Breast epithelium (tissue), 3 donors: ENCODE measurements at regions not wholly inside any gene's neighbourhood (a gene's known extent, or its start where the extent isn't known, plus 50 kb on each side); places are given as distances from the start of the nearest gene placed in this dataset.

Experiments
- POLR2A ChIP-seq: fragments of 450-650 bp; IDR thresholded peaks from one replicate; pipeline ENCODE4 v1.6.1; 2016; ENCODE audit warnings: antibody characterized with exemption, mild to moderate bottlenecking, moderate library complexity
- POLR2AphosphoS5 ChIP-seq, 3 donors: sonication (generic); formaldehyde crosslinking; IDR thresholded peaks; one replicate each; pipeline ENCODE4 v1.6.1; 2017; ENCODE audit warnings: antibody characterized with exemption in 3 of 3

DNA sequence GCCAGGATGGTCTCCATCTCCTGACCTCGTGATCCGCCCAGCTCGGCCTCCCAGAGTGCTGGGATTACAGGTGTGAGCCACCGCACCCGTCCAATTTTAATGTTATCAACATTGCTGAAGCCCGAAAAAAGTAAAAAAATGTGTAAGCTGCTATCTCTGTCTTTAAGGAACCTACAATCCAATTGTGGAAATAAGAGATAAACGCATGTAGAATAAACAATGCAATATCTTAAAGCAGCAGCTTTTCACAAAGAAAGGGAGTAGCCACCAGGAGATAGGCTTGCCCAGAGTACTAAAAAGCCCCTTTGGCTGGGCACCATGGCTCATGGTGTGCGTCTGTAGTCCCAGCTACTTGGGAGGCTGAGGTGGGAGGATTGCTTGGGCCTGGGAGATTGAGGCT is 282.9 kb upstream of the LYZL1 start:
- TF ChIP-seq POLR2AphosphoS5 (IDR thresholded peaks at IDR 0.05) (no peak), POLR2A (no peak)
